ENCODE measurements at regions not wholly inside any gene's neighbourhood (a gene's known extent, or its start where the extent isn't known, plus 50 kb on each side); places are given as distances from the start of the nearest gene placed in this dataset.

DNA sequence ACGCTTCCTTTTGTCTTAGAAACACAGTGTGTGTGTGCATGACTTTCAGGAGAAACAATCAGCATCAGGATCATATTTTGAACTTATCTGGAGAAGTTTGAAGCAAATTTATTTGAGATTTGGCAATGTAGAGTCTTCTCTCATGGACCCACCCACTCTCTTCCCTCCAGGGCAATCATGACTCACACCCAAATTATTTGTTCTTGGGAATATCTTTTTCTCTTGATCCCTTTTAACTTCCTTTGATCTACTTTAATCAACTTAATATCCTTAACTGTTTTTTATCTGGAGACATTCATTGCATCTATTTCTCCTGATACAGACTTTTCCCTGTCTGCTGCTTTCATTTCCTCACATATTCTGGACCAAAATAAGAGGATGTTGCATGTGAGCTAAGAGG, 1174.3 kb downstream of the GATA3 start:
- TF ChIP-seq, protein P1, sequence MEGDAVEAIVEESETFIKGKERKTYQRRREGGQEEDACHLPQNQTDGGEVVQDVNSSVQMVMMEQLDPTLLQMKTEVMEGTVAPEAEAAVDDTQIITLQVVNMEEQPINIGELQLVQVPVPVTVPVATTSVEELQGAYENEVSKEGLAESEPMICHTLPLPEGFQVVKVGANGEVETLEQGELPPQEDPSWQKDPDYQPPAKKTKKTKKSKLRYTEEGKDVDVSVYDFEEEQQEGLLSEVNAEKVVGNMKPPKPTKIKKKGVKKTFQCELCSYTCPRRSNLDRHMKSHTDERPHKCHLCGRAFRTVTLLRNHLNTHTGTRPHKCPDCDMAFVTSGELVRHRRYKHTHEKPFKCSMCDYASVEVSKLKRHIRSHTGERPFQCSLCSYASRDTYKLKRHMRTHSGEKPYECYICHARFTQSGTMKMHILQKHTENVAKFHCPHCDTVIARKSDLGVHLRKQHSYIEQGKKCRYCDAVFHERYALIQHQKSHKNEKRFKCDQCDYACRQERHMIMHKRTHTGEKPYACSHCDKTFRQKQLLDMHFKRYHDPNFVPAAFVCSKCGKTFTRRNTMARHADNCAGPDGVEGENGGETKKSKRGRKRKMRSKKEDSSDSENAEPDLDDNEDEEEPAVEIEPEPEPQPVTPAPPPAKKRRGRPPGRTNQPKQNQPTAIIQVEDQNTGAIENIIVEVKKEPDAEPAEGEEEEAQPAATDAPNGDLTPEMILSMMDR (IDR thresholded peaks at IDR 0.05): no peak
- TF ChIP-seq EZH2phosphoT487 (IDR thresholded peaks at IDR 0.05) (no peak), EZH2 (IDR thresholded peaks at IDR 0.05) (no peak)

Data from neural progenitor cell (in vitro differentiated cells).